K562 (cell line): ENCODE measurements at regions not wholly inside any gene's neighbourhood (a gene's known extent, or its start where the extent isn't known, plus 50 kb on each side); places are given as distances from the start of the nearest gene placed in this dataset.

Experiments
- ADNP ChIP-seq: fragments of 200-800 bp; sonication (Bioruptor generic); IDR thresholded peaks from 2 replicates; pipeline ENCODE4 v1.6.1; 2016; ENCODE audit warnings: missing genetic modification characterization, missing compliant biosample characterization
- BCL6 ChIP-seq: fragments of 250-450 bp; sonication (Bioruptor Pico); IDR thresholded peaks from 2 replicates; pipeline ENCODE4 v1.4.0; 2020
- BCOR ChIP-seq: fragments of 450-650 bp; IDR thresholded peaks from 2 replicates; pipeline ENCODE4 v1.6.1; 2016
- CSDE1 ChIP-seq, 2 experiments: fragments of 450-650 bp; IDR thresholded peaks; 2 replicates each; pipeline ENCODE4 v1.6.1; 2016; ENCODE audit warnings: mild to moderate bottlenecking in 1 of 2
- ELK3 ChIP-seq: fragments of 450-650 bp; formaldehyde crosslinking; IDR thresholded peaks from 2 replicates; pipeline ENCODE4 v1.4.0; 2020; ENCODE audit warnings: mild to moderate bottlenecking
- ETS1 ChIP-seq: conservative IDR thresholded peaks from 2 replicates; pipeline ENCODE4 v1.6.1; 2011; ENCODE audit warnings: low read depth, mild to moderate bottlenecking, low read length; ENCODE audit not compliant: control insufficient read depth
- GABPA ChIP-seq: fragments of 200-800 bp; sonication (Bioruptor generic); conservative IDR thresholded peaks from 2 replicates; pipeline ENCODE4 v1.6.1; 2016; ENCODE audit warnings: low read depth, missing genetic modification characterization, missing compliant biosample characterization
- HOMEZ ChIP-seq: fragments of 250-450 bp; sonication (Bioruptor Pico); IDR thresholded peaks from 2 replicates; pipeline ENCODE4 v1.4.0; 2020; ENCODE audit warnings: mild to moderate bottlenecking, moderate library complexity
- MEF2D ChIP-seq: conservative IDR thresholded peaks from 2 replicates; pipeline ENCODE4 v1.6.1; 2016; ENCODE audit warnings: low read depth, missing genetic modification characterization, missing compliant biosample characterization
- MXD1 ChIP-seq: fragments of 250-450 bp; sonication (Bioruptor Pico); IDR thresholded peaks from 2 replicates; pipeline ENCODE4 v1.8.0; 2021; ENCODE audit warnings: borderline replicate concordance, mild to moderate bottlenecking, moderate library complexity; ENCODE audit not compliant: poor library complexity, severe bottlenecking
- RREB1 ChIP-seq: fragments of 250-450 bp; sonication (Bioruptor Pico); IDR thresholded peaks from 2 replicates; pipeline ENCODE4 v1.4.0; 2020
- SAFB ChIP-seq: fragments of 200-400 bp; formaldehyde crosslinking; IDR thresholded peaks from 2 replicates; pipeline ENCODE4 v1.6.1; 2017; ENCODE audit warnings: low read depth, low read length, borderline replicate concordance
- SIRT6 ChIP-seq: IDR thresholded peaks from one replicate; pipeline ENCODE4 v1.6.1; 2012; ENCODE audit warnings: low read depth, mild to moderate bottlenecking, control low read depth, inconsistent platforms, low read length, moderate library complexity
- ZBTB1 ChIP-seq: sonication (generic); formaldehyde crosslinking; IDR thresholded peaks from 2 replicates; pipeline ENCODE4 v1.8.1; 2023; ENCODE audit warnings: missing genetic modification reagents, low read depth, mild to moderate bottlenecking, borderline replicate concordance
- ZBTB7A ChIP-seq: IDR thresholded peaks from 2 replicates; pipeline ENCODE4 v1.6.1; 2011; ENCODE audit warnings: low read depth, mild to moderate bottlenecking, low read length, moderate library complexity, borderline replicate concordance; ENCODE audit not compliant: control insufficient read depth
- ZNF764 ChIP-seq: fragments of 250-450 bp; sonication (Bioruptor Pico); IDR thresholded peaks from 2 replicates; pipeline ENCODE4 v1.4.0; 2020; ENCODE audit warnings: low read depth, mild to moderate bottlenecking, moderate library complexity

GRCh38 chr2:235263205-235264120, 230.4 kb upstream of the AGAP1 start (continued):
- no peak for TF ChIP-seq RREB1 (CRISPR knock-in tag)
- no peak for TF ChIP-seq MXD1 (CRISPR knock-in tag)
- TF ChIP-seq ZBTB1 (CRISPR knock-in tag), result no peak
- no peak for TF ChIP-seq BCL6
- TF ChIP-seq ETS1, result no peak
- TF ChIP-seq SIRT6, result no peak
- TF ChIP-seq GABPA, result no peak
- TF ChIP-seq HOMEZ, result no peak
- no peak for TF ChIP-seq ZNF764 (CRISPR knock-in tag)
- no peak for TF ChIP-seq SAFB
- TF ChIP-seq CSDE1 (IDR thresholded peaks at IDR 0.05), result no peak
- TF ChIP-seq ZBTB7A, result no peak
- TF ChIP-seq ADNP (tag), result no peak
- TF ChIP-seq MEF2D (tag), result no peak
- TF ChIP-seq BCOR, result no peak
- TF ChIP-seq ELK3 (CRISPR knock-in tag), result no peak
